Erythroblast (primary cell): ENCODE measurements at regions not wholly inside any gene's neighbourhood (a gene's known extent, or its start where the extent isn't known, plus 50 kb on each side); places are given as distances from the start of the nearest gene placed in this dataset.

Experiments used
- GATA1 ChIP-seq: IDR thresholded peaks from 2 replicates; pipeline ENCODE4 v1.6.1; 2011; ENCODE audit warnings: low read depth, mild to moderate bottlenecking, control low read depth, low read length, moderate library complexity
- POLR2A ChIP-seq: IDR thresholded peaks from 2 replicates; pipeline ENCODE4 v1.6.1; 2011; ENCODE audit warnings: mild to moderate bottlenecking, low read length

DNA sequence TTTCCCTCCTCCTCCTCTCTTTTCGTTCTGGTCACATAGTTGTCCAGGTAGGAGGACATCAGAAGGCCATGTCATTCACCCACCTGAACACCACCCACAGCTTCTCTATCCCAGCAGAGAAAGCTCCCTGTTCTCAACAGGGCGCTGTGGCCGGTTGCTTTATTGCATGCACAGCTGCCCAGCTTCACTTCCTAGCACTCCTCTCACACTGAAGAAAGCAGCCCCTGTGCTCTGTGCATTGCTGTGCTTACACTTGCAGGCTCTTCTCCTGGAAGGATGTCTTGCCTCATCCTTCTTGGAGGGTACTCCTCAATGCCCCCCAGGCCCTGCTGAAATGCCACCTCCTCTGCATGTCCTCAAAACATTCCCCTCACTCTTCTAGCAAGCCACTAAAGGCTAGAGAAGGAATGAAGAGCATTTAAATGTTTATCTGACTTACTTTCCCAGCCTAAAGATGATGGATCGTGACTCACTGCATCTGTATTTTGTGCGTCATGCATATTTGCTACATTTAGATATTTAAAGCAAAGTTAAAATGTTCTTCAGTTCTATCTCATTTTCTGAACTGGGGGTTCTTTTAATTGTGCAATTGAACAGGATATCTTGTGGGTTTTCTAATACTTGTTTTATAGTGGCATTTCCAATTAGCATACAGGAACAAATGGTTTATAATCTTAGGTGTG, 186.4 kb upstream of the PUDP start:
- no peak for TF ChIP-seq POLR2A
- no peak for TF ChIP-seq GATA1
